IMR-90 (cell line): ENCODE measurements at regions not wholly inside any gene's neighbourhood (a gene's known extent, or its start where the extent isn't known, plus 50 kb on each side); places are given as distances from the start of the nearest gene placed in this dataset.

Experiments
- ATAC-seq: fragments of 200-7000 bp; cut with Tn5 transposase; 2 replicates; pipeline ENCODE4 v1.9.1; 2020; ENCODE audit warnings: low read depth, mild to moderate bottlenecking, moderate library complexity
- BruUV-seq: library from RNA; stranded (reverse); fragments of 400-500 nt; replicated peaks from 2 replicates; lab custom pipeline; 2021; lab: Mats Ljungman, UMichigan
- CTCF ChIA-PET: fragments of 300-600 bp; formaldehyde crosslinking; extraction: SDS; loops from one replicate; lab custom pipeline; 2021; ENCODE audit warnings: antibody characterized with exemption; lab: Yijun Ruan, JAX
- POLR2A ChIA-PET: fragments of 300-600 bp; sonication (Branson Sonifier 250); formaldehyde crosslinking; loops from one replicate; lab custom pipeline; 2022; ENCODE audit warnings: antibody characterized with exemption; ENCODE audit not compliant: unreplicated experiment; lab: Charles Lee
- DNase-seq: peaks from one replicate; pipeline ENCODE4 v3.0.0; 2013
- H2AFZ ChIP-seq: replicated peaks from 2 replicates; pipeline ENCODE3; 2013; ENCODE audit warnings: low read length, mild to moderate bottlenecking; ENCODE audit not compliant: poor library complexity
- H2AK5ac ChIP-seq: 2 replicates; pipeline ENCODE4 v1.6.1; 2013; ENCODE audit warnings: low read depth, low read length, inconsistent platforms
- H2AK9ac ChIP-seq: replicated peaks from 2 replicates; pipeline ENCODE3; 2013; ENCODE audit warnings: mild to moderate bottlenecking, low read depth, low read length, moderate library complexity; ENCODE audit not compliant: poor library complexity
- H2BK120ac ChIP-seq: 2 replicates; pipeline ENCODE4 v1.6.1; 2013; ENCODE audit warnings: low read depth, low read length, inconsistent platforms
- H2BK15ac ChIP-seq: 3 replicates; pipeline ENCODE4 v1.6.1; 2013; ENCODE audit warnings: low read depth, low read length, inconsistent platforms
- H2BK20ac ChIP-seq: 2 replicates; pipeline ENCODE4 v1.6.1; 2013; ENCODE audit warnings: low read depth, mild to moderate bottlenecking, inconsistent platforms, low read length, moderate library complexity
- H2BK5ac ChIP-seq: 2 replicates; pipeline ENCODE4 v1.6.1; 2013; ENCODE audit warnings: mild to moderate bottlenecking, low read depth, low read length, inconsistent platforms; ENCODE audit not compliant: poor library complexity, severe bottlenecking
- H3K14ac ChIP-seq: replicated peaks from 2 replicates; pipeline ENCODE4 v1.6.1; 2013; ENCODE audit warnings: low read depth, low read length, inconsistent platforms
- H3K18ac ChIP-seq: 2 replicates; pipeline ENCODE4 v1.6.1; 2013; ENCODE audit warnings: low read depth, low read length, control low read depth
- H3K23ac ChIP-seq: 2 replicates; pipeline ENCODE4 v1.6.1; 2013; ENCODE audit warnings: low read depth, low read length, inconsistent platforms
- H3K27ac ChIP-seq: 2 replicates; pipeline ENCODE4 v1.5.1; 2013; ENCODE audit warnings: mild to moderate bottlenecking, control low read depth, low read length; ENCODE audit not compliant: insufficient read depth
- H3K27me3 ChIP-seq: 2 replicates; pipeline ENCODE4 v1.6.1; 2013; ENCODE audit warnings: low read length; ENCODE audit not compliant: control insufficient read depth, insufficient read depth
- H3K36me3 ChIP-seq: 2 replicates; pipeline ENCODE4 v1.6.1; 2013; ENCODE audit warnings: low read length, mixed read lengths; ENCODE audit not compliant: control insufficient read depth, insufficient read depth
- H3K4ac ChIP-seq: 2 replicates; pipeline ENCODE4 v1.6.1; 2013; ENCODE audit warnings: low read depth, low read length, inconsistent platforms
- H3K4me1 ChIP-seq: 2 replicates; pipeline ENCODE4 v1.6.1; 2013; ENCODE audit warnings: low read length, mixed read lengths; ENCODE audit not compliant: control insufficient read depth, insufficient read depth
- H3K4me2 ChIP-seq: 2 replicates; pipeline ENCODE4 v1.6.1; 2013; ENCODE audit warnings: low read depth, mild to moderate bottlenecking, control low read depth, low read length, moderate library complexity
- H3K4me3 ChIP-seq: 2 replicates; pipeline ENCODE4 v1.5.1; 2013; ENCODE audit warnings: low read depth, mild to moderate bottlenecking, control low read depth, low read length, moderate library complexity; ENCODE audit not compliant: insufficient read depth
- H3K56ac ChIP-seq: 2 replicates; pipeline ENCODE4 v1.6.1; 2013; ENCODE audit warnings: low read length, inconsistent platforms; ENCODE audit not compliant: insufficient read depth; ENCODE audit errors: extremely low read depth
- H3K79me1 ChIP-seq, 2 experiments: 2 replicates each; pipeline ENCODE4 v1.6.1; 2013; ENCODE audit warnings: low read length in 2 of 2, inconsistent platforms in 1 of 2, low read depth in 1 of 2
- H3K9ac ChIP-seq: 2 replicates; pipeline ENCODE4 v1.6.1; 2013; ENCODE audit warnings: low read depth, low read length, control low read depth
- H3K9me1 ChIP-seq: 2 replicates; pipeline ENCODE4 v1.6.1; 2013; ENCODE audit warnings: low read length, inconsistent platforms; ENCODE audit not compliant: insufficient read depth
- H3K9me3 ChIP-seq: 2 replicates; pipeline ENCODE4 v1.6.1; 2013; ENCODE audit warnings: low read length; ENCODE audit not compliant: control insufficient read depth, insufficient read depth
- H4K20me1 ChIP-seq: 2 replicates; pipeline ENCODE4 v1.6.1; 2013; ENCODE audit warnings: low read length, inconsistent platforms; ENCODE audit not compliant: insufficient read depth
- H4K5ac ChIP-seq: 2 replicates; pipeline ENCODE4 v1.6.1; 2013; ENCODE audit warnings: mild to moderate bottlenecking, low read depth, low read length, control low read depth
- H4K8ac ChIP-seq, 2 experiments: 2 replicates each; pipeline ENCODE4 v1.6.1; 2013; ENCODE audit warnings: low read depth in 2 of 2, low read length in 2 of 2, control low read depth in 1 of 2, inconsistent platforms in 1 of 2
- H4K91ac ChIP-seq: 2 replicates; pipeline ENCODE4 v1.6.1; 2013; ENCODE audit warnings: low read depth, low read length, inconsistent platforms; ENCODE audit not compliant: insufficient read depth
- BHLHE40 ChIP-seq: fragments of 150-350 bp; IDR thresholded peaks from 2 replicates; pipeline ENCODE4 v1.6.1; 2016; ENCODE audit warnings: mild to moderate bottlenecking, low read depth, low read length
- CEBPB ChIP-seq: IDR thresholded peaks from 2 replicates; pipeline ENCODE4 v1.6.1; 2012; ENCODE audit warnings: low read depth, low read length, improper control_type of control experiment
- CHD1 ChIP-seq: IDR thresholded peaks from 2 replicates; pipeline ENCODE4 v1.6.1; 2012; ENCODE audit warnings: low read depth, low read length, improper control_type of control experiment
- CTCF ChIP-seq: conservative IDR thresholded peaks from 2 replicates; pipeline ENCODE4 v1.5.1; 2012; ENCODE audit warnings: mild to moderate bottlenecking, low read depth, low read length, improper control_type of control experiment
- FOS ChIP-seq: fragments of 150-350 bp; IDR thresholded peaks from 2 replicates; pipeline ENCODE4 v1.6.1; 2016; ENCODE audit warnings: low read depth, low read length
- MAZ ChIP-seq: IDR thresholded peaks from 2 replicates; pipeline ENCODE4 v1.6.1; 2012; ENCODE audit warnings: low read depth, mild to moderate bottlenecking, low read length, improper control_type of control experiment, moderate library complexity, borderline replicate concordance
- MXI1 ChIP-seq: IDR thresholded peaks from 2 replicates; pipeline ENCODE4 v1.6.1; 2012; ENCODE audit warnings: low read depth, mild to moderate bottlenecking, low read length, moderate library complexity, borderline replicate concordance
- NFE2L2 ChIP-seq: fragments of 150-350 bp; IDR thresholded peaks from 2 replicates; pipeline ENCODE4 v1.6.1; 2016; ENCODE audit warnings: low read depth, mild to moderate bottlenecking, low read length
- POLR2A ChIP-seq: IDR thresholded peaks from 2 replicates; pipeline ENCODE4 v1.6.1; 2012; ENCODE audit warnings: mild to moderate bottlenecking, low read depth, low read length
- RAD21 ChIP-seq: IDR thresholded peaks from 2 replicates; pipeline ENCODE4 v1.6.1; 2012; ENCODE audit warnings: low read length, improper control_type of control experiment
- RCOR1 ChIP-seq: IDR thresholded peaks from 2 replicates; pipeline ENCODE4 v1.6.1; 2012; ENCODE audit warnings: mild to moderate bottlenecking, low read length, improper control_type of control experiment; ENCODE audit not compliant: insufficient replicate concordance
- RFX5 ChIP-seq: IDR thresholded peaks from 2 replicates; pipeline ENCODE4 v1.8.0; 2012; ENCODE audit warnings: low read depth, mild to moderate bottlenecking, low read length, moderate library complexity
- SMC3 ChIP-seq: fragments of 150-350 bp; IDR thresholded peaks from 2 replicates; pipeline ENCODE4 v1.6.1; 2016; ENCODE audit warnings: low read depth, mild to moderate bottlenecking, antibody characterized with exemption, low read length, moderate library complexity
- USF2 ChIP-seq: fragments of 150-350 bp; IDR thresholded peaks from 2 replicates; pipeline ENCODE4 v1.6.1; 2017; ENCODE audit warnings: mild to moderate bottlenecking, antibody characterized with exemption, low read length, low read depth
- WGBS, 2 experiments: methylation state at CpG; one replicate each; pipeline versions ENCODE4 v1.1.5 to v1.1.7; 2013; ENCODE audit warnings: missing lambda C conversion rate in 2 of 2; ENCODE audit not compliant: insufficient read length in 1 of 2; ENCODE audit errors: extremely low coverage in 2 of 2; 5-methylcytosine and 5-hydroxymethylcytosine counted together
- dilution Hi-C: fragments of 300-500 bp; cut with HindIII; formaldehyde crosslinking; loops from one replicate; pipeline ENCODE4 v1.14.3; 2018; ENCODE audit warnings: low sequenced_read_pairs; ENCODE audit not compliant: unreplicated experiment
- in situ Hi-C: fragments of 300-500 bp; cut with MboI; formaldehyde crosslinking; loops from 3 replicates; pipeline ENCODE4 v1.14.3; 2019; ENCODE audit warnings: low sequenced_read_pairs, inconsistent platforms, mixed read lengths
- intact Hi-C: fragments of 100-400 bp; cut with micrococcal nuclease; formaldehyde crosslinking; loops from 2 replicates; pipeline ENCODE4 v1.10.0; 2022

- H3K4ac ChIP-seq: no peak overlapping the region
- H3K4me3 ChIP-seq: no peak overlapping the region
- no peak overlapping the region for H2BK120ac ChIP-seq
- intact Hi-C loops: no loop called here
- no peaks in the 10 kb centered on the region for H3K79me1 ChIP-seq
- H2AK5ac ChIP-seq: no peak overlapping the region
- no peak overlapping the region for H4K8ac ChIP-seq
- H3K18ac ChIP-seq: no peak overlapping the region
- H2AFZ ChIP-seq: no peak overlapping the region
- H4K20me1 ChIP-seq: no peaks in the 10 kb centered on the region
- H3K36me3 ChIP-seq: no peaks in the 10 kb centered on the region
- no peak overlapping the region for H3K4me2 ChIP-seq
- no peak for TF ChIP-seq NFE2L2
- no peak for TF ChIP-seq FOS
- no peak for TF ChIP-seq MXI1
- TF ChIP-seq MAZ: no peak
- TF ChIP-seq RAD21: no peak
- TF ChIP-seq RCOR1: no peak
- TF ChIP-seq SMC3: no peak
- TF ChIP-seq USF2: no peak
- no peak for TF ChIP-seq BHLHE40
- no peak for TF ChIP-seq CHD1
- TF ChIP-seq CEBPB: no peak
- no peak for TF ChIP-seq RFX5
- TF ChIP-seq POLR2A: no peak
- TF ChIP-seq CTCF: no peak
- H2BK20ac ChIP-seq: no peak overlapping the region
- H3K4me1 ChIP-seq: no peaks in the 10 kb centered on the region
- no peaks in the 10 kb centered on the region for H3K27me3 ChIP-seq
- H2BK15ac ChIP-seq: no peak overlapping the region
- ATAC-seq: no peak
- H2BK5ac ChIP-seq: no peak overlapping the region
- no peak overlapping the region for H2AK9ac ChIP-seq
- ChIA-PET CTCF (no interaction called here), POLR2A (no interaction called here)
- H3K23ac ChIP-seq: no peak overlapping the region
- H3K56ac ChIP-seq: no peak overlapping the region
- H3K9me1 ChIP-seq: no peaks in the 10 kb centered on the region
- H4K91ac ChIP-seq: no peak overlapping the region
- dilution Hi-C loops: no loop called here
- DNase-seq: no peak
- BruUV-seq: no TSS peak
- no CpG with 5 or more reads among the region's 2 CpGs for WGBS, 2 experiments
- H3K27ac ChIP-seq: no peak overlapping the region
- H4K5ac ChIP-seq: no peak overlapping the region
- H3K14ac ChIP-seq: no peak overlapping the region
- no peaks in the 10 kb centered on the region for H3K9me3 ChIP-seq
- in situ Hi-C loops: no loop called here
- no peak overlapping the region for H3K9ac ChIP-seq
These were observed 583.3 kb downstream of the TENT5A start for GRCh38 chr6:81169166-81169565.
